RWPE2 (cell line): ENCODE measurements at regions not wholly inside any gene's neighbourhood (a gene's known extent, or its start where the extent isn't known, plus 50 kb on each side); places are given as distances from the start of the nearest gene placed in this dataset.

ENCODE experiments used
- ATAC-seq: fragments of 200-7000 bp; cut with Tn5 transposase; 3 replicates; pipeline ENCODE4 v1.9.1; 2021; ENCODE audit warnings: low read depth
- DNase-seq: peaks from one replicate; pipeline ENCODE4 v3.0.0-alpha.2; 2020; ENCODE audit warnings: low spot score
- H3K27ac ChIP-seq: fragments of 450-650 bp; 2 replicates; pipeline ENCODE4 v1.5.1; 2017; ENCODE audit warnings: mild to moderate bottlenecking; ENCODE audit not compliant: poor library complexity, severe bottlenecking
- H3K27me3 ChIP-seq: fragments of 250-450 bp; sonication (Bioruptor Pico); 2 replicates; pipeline ENCODE4 v1.5.1; 2021; ENCODE audit warnings: mild to moderate bottlenecking, moderate library complexity; ENCODE audit not compliant: insufficient read depth, poor library complexity, severe bottlenecking
- H3K36me3 ChIP-seq: fragments of 250-450 bp; sonication (Bioruptor Pico); 2 replicates; pipeline ENCODE4 v1.5.1; 2020; ENCODE audit warnings: low read depth, mild to moderate bottlenecking, moderate library complexity
- H3K4me1 ChIP-seq: fragments of 250-450 bp; sonication (Bioruptor Pico); 2 replicates; pipeline ENCODE4 v1.5.1; 2021; ENCODE audit warnings: mild to moderate bottlenecking, moderate library complexity; ENCODE audit not compliant: insufficient read depth, poor library complexity, severe bottlenecking
- H3K4me3 ChIP-seq: fragments of 250-450 bp; sonication (Bioruptor Pico); 2 replicates; pipeline ENCODE4 v1.5.1; 2021; ENCODE audit warnings: mild to moderate bottlenecking, moderate library complexity; ENCODE audit not compliant: severe bottlenecking
- H3K9me3 ChIP-seq: fragments of 250-450 bp; sonication (Bioruptor Pico); 2 replicates; pipeline ENCODE4 v1.5.1; 2021; ENCODE audit warnings: mild to moderate bottlenecking, moderate library complexity; ENCODE audit not compliant: severe bottlenecking
- CTCF ChIP-seq: fragments of 450-650 bp; IDR thresholded peaks from one replicate; pipeline ENCODE4 v1.5.1; 2017; ENCODE audit warnings: mild to moderate bottlenecking, moderate library complexity; ENCODE audit not compliant: poor library complexity, severe bottlenecking

- no peaks in the 10 kb centered on the region for H3K27me3 ChIP-seq
- no peak for TF ChIP-seq CTCF
- DNase-seq, result no peak
- H3K27ac ChIP-seq, result no peak overlapping the region
- no peak overlapping the region for H3K4me3 ChIP-seq
- H3K9me3 ChIP-seq, result no peaks in the 10 kb centered on the region
- ATAC-seq, result no peak
- H3K36me3 ChIP-seq, result no peaks in the 10 kb centered on the region
- no peaks in the 10 kb centered on the region for H3K4me1 ChIP-seq
Observed at GRCh38 chr9:38158628-38159027, 89.6 kb upstream of the SHB start.

DNA sequence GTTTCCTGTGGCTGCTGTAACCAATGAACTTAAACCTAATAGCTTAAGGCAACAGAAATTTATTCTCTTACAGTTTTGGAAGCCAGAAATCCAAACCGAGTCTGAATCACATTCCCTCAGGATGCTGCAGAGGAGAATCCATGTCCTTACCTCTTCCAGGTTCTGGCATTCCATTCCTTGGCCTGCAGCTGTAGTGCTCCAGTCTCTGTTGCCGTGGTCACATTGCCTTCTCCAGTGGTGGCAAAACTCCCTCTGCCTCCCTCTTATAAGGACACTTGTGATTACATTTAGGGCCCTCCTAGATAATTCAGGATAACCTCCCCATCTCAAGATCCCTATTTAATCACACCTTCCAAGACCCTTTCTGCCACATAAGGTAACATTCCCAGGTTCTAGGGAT lies 88.7 kb upstream of the SHB start:
- no peak overlapping the region for H3K4me3 ChIP-seq
- H3K4me1 ChIP-seq, result no peaks in the 10 kb centered on the region
- TF ChIP-seq CTCF, result no peak
- no peak overlapping the region for H3K27ac ChIP-seq
- H3K36me3 ChIP-seq, result no peaks in the 10 kb centered on the region
- H3K27me3 ChIP-seq, result no peaks in the 10 kb centered on the region
- no peaks in the 10 kb centered on the region for H3K9me3 ChIP-seq
- no peak for ATAC-seq
- no peak for DNase-seq

DNA sequence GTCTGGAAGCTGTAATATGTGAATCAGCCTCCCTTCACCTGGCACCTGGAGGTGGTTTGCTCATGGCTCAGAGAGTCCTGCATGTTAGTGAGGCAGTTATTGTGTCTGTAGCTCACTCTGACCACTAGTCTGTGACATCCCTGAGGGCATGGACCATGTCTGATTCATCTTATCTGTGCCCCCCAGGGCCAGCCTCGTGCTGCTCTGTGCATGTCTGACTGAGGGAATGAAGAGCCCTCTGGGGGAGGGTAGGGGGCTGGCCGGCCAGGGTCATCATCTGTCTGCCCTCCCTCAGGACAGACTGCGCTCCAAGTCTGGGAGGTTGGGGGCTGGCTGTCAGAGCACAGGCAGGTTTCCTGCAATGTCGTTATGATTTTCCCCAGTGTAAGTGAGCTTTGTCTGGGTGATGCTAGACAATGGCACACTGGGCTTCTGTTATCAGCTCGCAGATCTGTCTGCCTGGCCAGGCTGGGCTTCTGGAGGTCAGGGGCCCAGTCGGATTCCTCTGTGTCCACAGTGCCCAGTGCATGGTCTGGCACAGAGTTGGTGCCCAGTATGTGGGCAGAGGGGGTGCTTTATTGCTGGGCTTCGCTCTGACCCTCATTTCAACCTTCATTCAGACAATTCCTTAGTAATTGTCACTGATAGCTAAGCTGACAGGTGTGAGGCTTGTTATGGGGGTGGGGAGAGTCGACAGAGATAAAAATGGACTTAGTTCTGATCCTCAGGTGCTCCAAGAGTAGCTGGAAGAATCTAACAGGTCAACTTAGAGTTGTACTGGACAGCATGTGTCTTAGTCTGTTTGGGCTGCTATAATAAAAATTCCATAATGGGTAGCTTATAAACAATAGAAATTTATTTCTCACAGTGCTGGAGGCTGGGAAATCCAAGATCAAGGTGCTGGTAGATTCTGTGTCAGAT lies 85.7 kb upstream of the SHB start:
- Histone ChIP-seq H3K27me3 (no peaks in the 10 kb centered on the region), H3K4me3 (no peak overlapping the region), H3K9me3 (no peaks in the 10 kb centered on the region), H3K4me1 (no peaks in the 10 kb centered on the region), H3K36me3 (no peaks in the 10 kb centered on the region), H3K27ac (no peak overlapping the region)
- DNase-seq (no peak), ATAC-seq (peak; percentile 42; the same call in 1 of the 3 replicates)
- TF ChIP-seq CTCF, result no peak

- H3K27me3 ChIP-seq, result no peaks in the 10 kb centered on the region
- no peak for DNase-seq
Observed at GRCh38 chr9:38153910-38154291, 84.9 kb upstream of the SHB start.

More at GRCh38 chr9:38153910-38154291, 84.9 kb upstream of the SHB start:
- no peak for TF ChIP-seq CTCF
- no peaks in the 10 kb centered on the region for H3K9me3 ChIP-seq
- H3K36me3 ChIP-seq, result no peaks in the 10 kb centered on the region
- no peak for ATAC-seq
- no peaks in the 10 kb centered on the region for H3K4me1 ChIP-seq
- no peak overlapping the region for H3K27ac ChIP-seq
- no peak overlapping the region for H3K4me3 ChIP-seq
